GM21390 (cell line): ENCODE measurements at regions not wholly inside any gene's neighbourhood (a gene's known extent, or its start where the extent isn't known, plus 50 kb on each side); places are given as distances from the start of the nearest gene placed in this dataset.
"Not testable (repeated sequence)": the region's sequence is repeated elsewhere in the genome, so short reads cannot be mapped to it uniquely, and the experiment has no call there.

ENCODE experiments used
- ATAC-seq: cut with Tn5 transposase; IDR thresholded peaks from one replicate; pipeline ENCODE4 v1.9.1; 2021; ENCODE audit not compliant: unreplicated experiment

DNA sequence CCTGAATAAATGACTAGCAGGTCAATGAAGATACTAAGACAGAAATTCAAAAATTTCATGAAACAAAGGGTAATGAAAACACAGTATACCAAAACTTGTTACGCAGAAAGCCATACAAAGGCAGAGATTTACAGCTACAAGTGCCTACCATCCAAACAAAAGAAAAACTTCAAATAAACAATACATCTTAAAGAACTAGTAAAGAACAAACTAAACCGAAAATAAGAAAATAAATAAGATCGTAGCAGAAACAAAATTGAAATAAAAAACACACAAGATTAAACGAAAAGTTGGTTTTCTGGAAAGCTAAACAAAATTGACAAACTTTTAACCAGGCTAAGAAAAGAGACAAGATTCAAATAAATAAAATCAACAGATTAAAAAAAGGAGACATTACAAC, 51.5 kb downstream of the VPREB1 start:
- ATAC-seq, result not testable (repeated sequence)

GRCh38 chr22:22297159-22297793, 52.7 kb downstream of the VPREB1 start:
- not testable (repeated sequence) for ATAC-seq

GRCh38 chr22:22297794-22298653, 53.4 kb downstream of the VPREB1 start:
- ATAC-seq, result not testable (repeated sequence)

DNA sequence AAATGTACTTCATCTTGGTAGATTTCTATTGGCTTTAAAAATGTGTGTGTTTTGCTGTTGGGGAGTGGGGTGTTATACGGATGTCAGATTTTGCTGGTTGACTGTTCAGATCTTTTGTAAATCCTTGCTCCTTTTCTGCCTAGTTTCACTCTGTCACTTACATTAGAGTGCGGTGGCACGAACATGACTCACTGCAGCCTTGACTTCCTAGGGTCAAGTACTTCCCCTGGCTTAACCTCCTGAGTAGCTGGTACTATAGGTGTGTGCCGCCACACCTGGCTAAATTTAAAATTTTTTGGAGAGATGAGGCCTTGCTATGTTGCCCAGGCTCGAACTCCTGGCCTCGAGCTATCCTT, 54.0 kb downstream of the VPREB1 start:
- ATAC-seq, result not testable (repeated sequence)

GRCh38 chr22:22300511-22300910, 55.9 kb downstream of the VPREB1 start:
- not testable (repeated sequence) for ATAC-seq

DNA sequence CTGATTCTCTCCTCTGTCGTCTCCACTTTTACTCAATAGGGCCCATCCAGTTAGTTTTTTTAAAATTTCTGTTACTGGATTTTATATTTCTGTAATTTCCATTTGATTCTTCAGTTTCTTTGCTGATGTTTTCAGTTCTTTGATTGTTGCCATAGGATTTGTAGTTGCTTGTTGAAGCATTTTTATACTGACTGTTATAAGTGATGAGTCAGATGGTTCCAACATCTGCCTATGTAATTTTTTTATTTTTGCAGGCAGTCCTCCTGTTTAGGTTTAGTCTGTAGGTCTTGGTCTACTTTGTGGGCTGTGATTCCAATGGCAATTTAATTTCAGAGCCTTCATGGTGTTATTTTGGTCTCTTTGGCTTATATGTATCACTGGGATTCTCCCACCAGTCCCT, 56.4 kb downstream of the VPREB1 start:
- not testable (repeated sequence) for ATAC-seq

GRCh38 chr22:22316589-22316988, 72.0 kb downstream of the VPREB1 start:
- no peak for ATAC-seq

- no peak for ATAC-seq
These were observed 74.3 kb downstream of the VPREB1 start for GRCh38 chr22:22318723-22319465.

- ATAC-seq, result peak; percentile 82
These were observed 77.4 kb downstream of the VPREB1 start for GRCh38 chr22:22321743-22322611.

- no peak for ATAC-seq
These were observed 78.2 kb downstream of the VPREB1 start for GRCh38 chr22:22322792-22323191.

GRCh38 chr22:22327723-22328122, 83.1 kb downstream of the VPREB1 start:
- ATAC-seq, result no peak

GRCh38 chr22:22329792-22330191, 85.2 kb downstream of the VPREB1 start:
- ATAC-seq, result no peak

DNA sequence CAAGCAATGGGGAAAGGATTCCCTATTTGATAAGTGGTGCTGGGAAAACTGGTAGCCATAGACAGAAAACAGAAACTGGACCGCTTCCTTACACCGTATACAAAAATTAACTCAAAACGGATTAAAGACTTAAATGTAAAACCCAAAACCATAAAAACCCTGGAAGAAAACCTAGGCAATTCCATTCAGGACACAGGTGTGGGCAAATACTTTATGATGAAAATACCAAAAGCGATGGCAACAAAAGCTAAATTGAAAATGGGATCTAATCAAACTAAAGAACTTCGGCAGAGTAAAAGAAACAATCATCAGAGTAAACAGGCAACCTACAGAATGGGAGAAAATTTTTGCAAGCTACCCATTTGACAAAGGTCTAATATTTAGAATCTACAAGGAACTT, 91.1 kb downstream of the VPREB1 start:
- not testable (repeated sequence) for ATAC-seq

DNA sequence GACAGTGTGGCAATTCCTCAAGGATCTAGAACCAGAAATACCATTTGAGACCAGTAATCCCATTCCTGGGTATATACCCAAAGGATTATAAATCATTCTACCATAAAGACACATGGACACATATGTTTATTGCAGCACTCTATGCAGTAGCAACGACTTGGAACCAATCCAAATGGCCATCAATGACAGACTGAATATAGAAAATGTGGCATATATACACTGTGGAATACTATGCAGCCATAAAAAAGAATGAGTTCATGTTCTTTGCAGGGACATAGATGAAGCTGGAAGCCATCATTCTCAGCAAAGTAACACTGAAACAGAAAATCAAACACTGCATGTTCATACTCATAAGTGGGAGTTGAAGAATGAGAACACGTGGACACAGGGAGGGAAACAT, 91.7 kb downstream of the VPREB1 start:
- not testable (repeated sequence) for ATAC-seq

DNA sequence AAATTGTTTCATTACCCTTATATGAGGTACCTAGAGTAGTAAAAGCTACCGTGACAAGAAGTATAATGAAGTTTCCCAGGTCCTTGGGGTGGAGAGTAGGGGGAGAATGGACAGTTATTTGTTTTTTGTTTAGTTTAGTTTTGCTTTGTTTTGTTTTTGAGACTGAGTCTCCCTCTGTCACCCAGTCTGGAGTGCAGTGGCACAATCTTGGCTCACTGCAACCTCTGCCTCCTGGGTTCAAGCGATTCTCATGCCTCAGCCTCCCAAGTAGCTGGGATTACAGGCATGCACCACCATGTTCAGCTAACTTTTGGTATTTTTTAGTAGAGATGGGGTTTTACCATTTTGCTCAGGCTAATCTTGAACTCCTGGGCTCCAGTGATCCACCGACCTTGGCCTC, 94.2 kb downstream of the VPREB1 start:
- ATAC-seq, result not testable (repeated sequence)

- no peak for ATAC-seq
These were observed 97.2 kb downstream of the VPREB1 start for GRCh38 chr22:22341736-22342135.

DNA sequence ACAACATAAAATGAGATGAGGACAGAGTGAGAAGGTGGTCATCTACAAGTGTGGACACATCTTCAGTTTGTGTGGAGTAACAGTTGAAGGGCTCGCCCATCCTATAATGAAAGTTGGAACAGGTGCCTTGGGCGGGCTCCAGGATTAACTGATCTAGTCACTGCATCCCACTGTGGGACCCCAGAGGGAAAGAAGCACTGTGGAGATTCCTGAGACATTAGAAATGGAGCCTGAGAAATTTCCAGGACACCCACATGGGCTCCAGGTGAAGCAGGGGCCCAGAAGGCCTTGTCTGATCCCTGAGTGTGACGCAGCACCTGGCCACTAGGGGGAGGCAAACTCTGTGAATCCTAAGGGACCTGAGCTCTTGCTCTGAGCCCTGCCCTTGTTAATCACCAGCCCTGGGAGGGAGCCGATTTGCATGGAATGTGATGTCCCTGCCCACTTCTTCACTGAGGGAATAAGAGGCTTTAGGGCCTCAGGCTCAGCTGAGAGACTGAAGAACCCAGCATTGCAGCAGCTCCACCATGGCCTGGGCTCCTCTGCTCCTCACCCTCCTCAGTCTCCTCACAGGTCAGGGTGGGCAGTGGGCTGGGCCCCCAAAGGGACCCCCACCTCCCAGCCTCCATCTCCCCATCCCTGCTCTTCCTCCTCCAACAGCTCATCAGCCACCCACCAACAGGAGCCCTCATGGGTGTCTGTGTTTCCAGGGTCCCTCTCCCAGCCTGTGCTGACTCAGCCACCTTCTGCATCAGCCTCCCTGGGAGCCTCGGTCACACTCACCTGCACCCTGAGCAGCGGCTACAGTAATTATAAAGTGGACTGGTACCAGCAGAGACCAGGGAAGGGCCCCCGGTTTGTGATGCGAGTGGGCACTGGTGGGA, 98.4 kb downstream of the VPREB1 start:
- no peak for ATAC-seq

DNA sequence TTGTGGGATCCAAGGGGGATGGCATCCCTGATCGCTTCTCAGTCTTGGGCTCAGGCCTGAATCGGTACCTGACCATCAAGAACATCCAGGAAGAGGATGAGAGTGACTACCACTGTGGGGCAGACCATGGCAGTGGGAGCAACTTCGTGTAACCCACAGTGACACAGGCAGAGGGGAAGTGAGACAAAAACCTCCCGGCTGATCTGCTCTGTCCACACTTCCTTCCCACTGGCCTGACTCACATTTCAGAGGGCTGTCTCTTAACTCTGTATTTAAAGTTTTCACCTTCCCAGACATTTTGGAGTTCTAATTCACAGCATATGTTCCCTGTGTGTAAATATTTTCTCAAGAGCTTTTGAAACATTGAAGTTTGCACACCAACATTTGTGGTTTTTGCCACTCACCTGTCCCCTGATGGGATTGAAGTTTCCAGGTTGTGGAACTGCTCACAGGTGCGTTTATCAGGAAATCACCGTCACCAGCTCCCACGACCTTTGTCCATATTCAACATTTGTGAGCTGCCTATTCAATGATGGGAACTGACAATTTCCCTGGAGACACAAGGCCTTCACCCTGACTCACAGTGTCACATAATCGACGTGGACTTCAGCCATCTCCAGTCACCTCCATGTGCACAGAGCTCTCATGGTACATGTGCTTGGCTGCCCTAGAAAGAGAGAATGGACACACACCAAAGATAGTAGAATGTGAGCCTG, 99.2 kb downstream of the VPREB1 start:
- ATAC-seq, result no peak

GRCh38 chr22:22344430-22344829, 99.8 kb downstream of the VPREB1 start:
- no peak for ATAC-seq
